ENCODE measurements at regions not wholly inside any gene's neighbourhood (a gene's known extent, or its start where the extent isn't known, plus 50 kb on each side); places are given as distances from the start of the nearest gene placed in this dataset.

DNA sequence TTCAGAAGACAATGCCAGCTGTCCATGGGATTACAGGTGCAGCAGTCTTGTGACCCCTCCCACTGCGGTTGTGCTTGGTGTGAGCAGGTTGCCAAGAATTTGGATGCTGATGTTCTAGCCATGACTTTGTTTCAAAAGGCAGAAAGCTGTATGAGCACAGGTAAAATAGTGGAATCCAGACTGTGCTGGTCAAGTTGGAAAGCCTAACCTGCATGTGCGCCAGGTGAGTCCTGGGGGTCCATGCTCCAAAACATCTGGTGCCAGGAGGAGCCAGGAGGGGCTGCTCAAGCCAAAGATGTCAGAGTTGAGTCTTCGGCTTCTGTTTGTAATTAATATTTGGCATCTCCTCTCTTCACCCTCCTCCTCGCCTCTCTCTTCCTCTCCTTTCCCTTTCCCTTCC is 330.1 kb downstream of the MYCN start:
- TF ChIP-seq ZFX (IDR thresholded peaks at IDR 0.05; ENCODE audit: borderline replicate concordance) = no peak
- TF ChIP-seq, protein P1, sequence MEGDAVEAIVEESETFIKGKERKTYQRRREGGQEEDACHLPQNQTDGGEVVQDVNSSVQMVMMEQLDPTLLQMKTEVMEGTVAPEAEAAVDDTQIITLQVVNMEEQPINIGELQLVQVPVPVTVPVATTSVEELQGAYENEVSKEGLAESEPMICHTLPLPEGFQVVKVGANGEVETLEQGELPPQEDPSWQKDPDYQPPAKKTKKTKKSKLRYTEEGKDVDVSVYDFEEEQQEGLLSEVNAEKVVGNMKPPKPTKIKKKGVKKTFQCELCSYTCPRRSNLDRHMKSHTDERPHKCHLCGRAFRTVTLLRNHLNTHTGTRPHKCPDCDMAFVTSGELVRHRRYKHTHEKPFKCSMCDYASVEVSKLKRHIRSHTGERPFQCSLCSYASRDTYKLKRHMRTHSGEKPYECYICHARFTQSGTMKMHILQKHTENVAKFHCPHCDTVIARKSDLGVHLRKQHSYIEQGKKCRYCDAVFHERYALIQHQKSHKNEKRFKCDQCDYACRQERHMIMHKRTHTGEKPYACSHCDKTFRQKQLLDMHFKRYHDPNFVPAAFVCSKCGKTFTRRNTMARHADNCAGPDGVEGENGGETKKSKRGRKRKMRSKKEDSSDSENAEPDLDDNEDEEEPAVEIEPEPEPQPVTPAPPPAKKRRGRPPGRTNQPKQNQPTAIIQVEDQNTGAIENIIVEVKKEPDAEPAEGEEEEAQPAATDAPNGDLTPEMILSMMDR (IDR thresholded peaks at IDR 0.05) = no peak

Measured in 22Rv1 (cell line).